Activated CD4-positive, alpha-beta memory T cell treated with anti-CD3 and anti-CD28 coated beads, Interleukin-2, amount 10 ng/mL, durations not matched to agents 7 days and 5 days (primary cell): ENCODE measurements at regions not wholly inside any gene's neighbourhood (a gene's known extent, or its start where the extent isn't known, plus 50 kb on each side); places are given as distances from the start of the nearest gene placed in this dataset.

Source experiments
- CTCF ChIA-PET: fragments of 350-600 bp; sonication (Branson Sonifier 250); formaldehyde crosslinking; loops from one replicate; lab custom pipeline; 2021; ENCODE audit warnings: antibody characterized with exemption, inconsistent platforms; lab: Charles Lee
- POLR2A ChIA-PET: fragments of 350-600 bp; sonication (Branson Sonifier 250); formaldehyde crosslinking; loops from one replicate; lab custom pipeline; 2021; ENCODE audit warnings: antibody characterized with exemption; lab: Charles Lee
- DNase-seq: peaks from one replicate; pipeline ENCODE4 v3.0.0-alpha.2; 2020
- H3K27ac Mint-ChIP-seq: one replicate; pipeline ENCODE4 v1.8.0; 2021; ENCODE audit warnings: mild to moderate bottlenecking, mixed read lengths
- H3K27me3 Mint-ChIP-seq: one replicate; pipeline ENCODE4 v1.8.0; 2021; ENCODE audit warnings: mixed read lengths
- H3K36me3 Mint-ChIP-seq: one replicate; pipeline ENCODE4 v1.8.0; 2021; ENCODE audit warnings: low read depth, mixed read lengths
- H3K4me1 Mint-ChIP-seq: one replicate; pipeline ENCODE4 v1.8.0; 2021; ENCODE audit warnings: mixed read lengths
- H3K4me3 Mint-ChIP-seq: one replicate; pipeline ENCODE4 v1.8.0; 2021; ENCODE audit warnings: mild to moderate bottlenecking, mixed read lengths
- H3K9me3 Mint-ChIP-seq: one replicate; pipeline ENCODE4 v1.8.0; 2021; ENCODE audit warnings: mixed read lengths

DNA sequence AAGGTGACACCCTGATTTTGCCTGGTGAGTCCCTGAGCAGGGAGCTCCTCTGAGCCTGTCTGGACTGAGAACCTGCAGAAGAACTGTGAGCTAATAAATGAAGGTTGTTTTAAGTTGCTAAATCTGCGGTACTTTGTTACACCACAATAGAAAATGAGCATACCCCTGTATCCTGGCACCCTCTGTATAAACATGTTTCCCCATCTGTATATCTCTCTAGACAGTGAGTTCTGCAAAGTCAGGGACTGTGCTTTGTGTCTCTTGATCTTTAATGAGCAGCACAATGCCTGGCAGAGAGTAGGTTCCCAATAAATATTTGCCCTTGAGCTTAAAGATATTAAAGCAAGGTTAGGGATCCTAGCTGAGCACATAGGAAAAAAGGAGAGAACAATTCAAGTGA lies 228.8 kb downstream of the OMA1 start:
- no peaks in the 10 kb centered on the region for H3K27me3 Mint-ChIP-seq
- ChIA-PET CTCF (no interaction called here), POLR2A (no interaction called here)
- no peak for DNase-seq
- no peaks in the 10 kb centered on the region for H3K36me3 Mint-ChIP-seq
- no peak overlapping the region for H3K27ac Mint-ChIP-seq
- H3K9me3 Mint-ChIP-seq: peaks cover under 1% of the 10 kb centered on the region
- H3K4me3 Mint-ChIP-seq: no peak overlapping the region
- H3K4me1 Mint-ChIP-seq: no peaks in the 10 kb centered on the region

DNA sequence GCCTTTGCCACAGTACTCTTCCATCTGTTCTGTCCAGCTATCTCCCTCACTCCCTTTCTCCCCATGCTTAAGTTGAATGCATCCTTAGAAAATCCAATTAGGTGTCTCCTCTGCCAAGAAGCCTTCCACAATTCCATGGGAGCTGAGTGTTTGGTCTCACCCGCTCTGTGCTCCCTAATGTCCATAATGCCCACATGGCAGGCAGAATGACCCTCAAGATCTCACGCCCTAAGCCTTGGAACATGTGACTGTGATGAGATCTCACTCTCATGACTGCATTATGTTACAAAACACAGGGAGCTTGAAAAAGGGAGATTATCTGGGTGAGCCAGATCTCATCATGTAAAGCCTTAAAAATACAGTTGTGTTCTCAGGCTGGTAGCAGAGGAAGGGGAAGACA lies 229.4 kb downstream of the OMA1 start:
- Mint-ChIP-seq H3K27me3 (no peaks in the 10 kb centered on the region), H3K27ac (no peak overlapping the region), H3K36me3 (no peaks in the 10 kb centered on the region), H3K4me3 (no peak overlapping the region), H3K4me1 (no peaks in the 10 kb centered on the region), H3K9me3 (no peaks in the 10 kb centered on the region)
- POLR2A ChIA-PET: no interaction called here
- CTCF ChIA-PET: no interaction called here
- no peak for DNase-seq

DNA sequence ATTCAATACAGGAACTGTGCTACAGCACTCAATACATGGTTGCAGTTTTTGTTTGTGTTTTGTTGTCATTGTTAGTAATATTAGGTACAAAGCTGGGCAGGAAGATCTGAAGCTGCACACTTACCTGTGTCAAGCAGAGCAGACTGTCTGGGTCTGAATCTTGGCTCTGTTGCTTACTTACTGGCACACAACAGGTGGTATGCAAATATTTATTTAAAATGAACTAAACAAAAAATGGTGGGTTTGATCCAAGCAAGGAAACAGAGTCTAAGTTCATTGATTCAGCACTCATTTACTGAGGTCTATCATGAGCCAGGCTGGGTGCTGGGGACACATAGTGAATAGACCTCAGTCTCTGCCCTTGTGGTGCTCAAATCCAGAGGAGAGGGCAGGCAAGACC lies 230.4 kb downstream of the OMA1 start:
- ChIA-PET CTCF (no interaction called here), POLR2A (no interaction called here)
- no peaks in the 10 kb centered on the region for H3K9me3 Mint-ChIP-seq
- no peak for DNase-seq
- no peak overlapping the region for H3K27ac Mint-ChIP-seq
- H3K36me3 Mint-ChIP-seq: no peaks in the 10 kb centered on the region
- H3K4me3 Mint-ChIP-seq: no peak overlapping the region
- H3K27me3 Mint-ChIP-seq: no peaks in the 10 kb centered on the region
- no peaks in the 10 kb centered on the region for H3K4me1 Mint-ChIP-seq

DNA sequence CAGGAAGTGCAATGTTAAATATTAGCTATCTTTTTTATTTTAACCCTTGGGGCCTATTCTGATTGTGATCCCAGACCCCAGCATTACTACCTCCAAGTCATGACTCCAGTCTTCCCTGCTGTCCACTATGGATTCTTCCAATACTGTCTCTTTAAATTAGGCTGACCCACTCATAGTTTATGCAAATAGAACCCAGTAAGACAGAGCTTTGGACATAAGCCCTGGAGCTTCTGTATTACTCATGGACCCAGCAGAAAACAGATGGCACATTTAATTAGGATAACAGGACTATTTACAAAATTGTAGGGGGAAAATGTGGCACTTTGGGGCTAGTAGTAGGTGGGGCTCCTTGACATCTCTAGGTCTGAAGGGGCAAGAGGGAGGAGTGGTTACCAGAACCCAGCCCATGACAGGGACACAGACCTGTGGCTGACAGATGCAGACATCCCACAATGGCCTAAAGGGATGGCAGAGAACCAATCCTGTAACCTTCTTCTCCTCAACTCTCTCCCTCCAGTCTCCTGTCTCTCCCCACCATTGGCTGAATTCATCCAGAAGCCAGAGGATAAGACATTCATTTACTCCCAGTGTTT lies 233.5 kb downstream of the OMA1 start:
- Mint-ChIP-seq H3K36me3 (no peaks in the 10 kb centered on the region), H3K4me3 (no peak overlapping the region), H3K27me3 (no peaks in the 10 kb centered on the region), H3K4me1 (no peaks in the 10 kb centered on the region), H3K27ac (no peak overlapping the region), H3K9me3 (no peaks in the 10 kb centered on the region)
- DNase-seq: no peak
- ChIA-PET POLR2A (no interaction called here), CTCF (no interaction called here)

DNA sequence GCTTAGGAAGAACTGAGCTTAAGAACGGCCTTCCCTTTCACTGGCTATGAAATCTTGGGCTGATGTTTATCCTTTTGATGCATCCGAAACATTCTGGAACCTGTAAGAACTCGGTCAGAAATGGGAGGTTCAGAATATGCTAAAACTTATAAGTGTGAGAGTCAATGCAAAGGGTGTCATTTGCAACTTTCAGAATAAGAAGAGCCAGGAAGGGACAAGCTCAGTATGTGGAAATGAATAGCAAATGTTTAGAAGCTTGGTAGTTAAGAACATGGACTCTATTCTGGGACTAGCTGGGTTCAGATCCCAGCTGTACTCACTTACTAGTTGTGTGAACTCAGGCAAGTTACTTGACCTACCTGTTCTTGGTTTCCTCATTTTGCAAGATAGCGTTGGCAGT lies 234.1 kb downstream of the OMA1 start:
- Mint-ChIP-seq H3K27me3 (no peaks in the 10 kb centered on the region), H3K27ac (no peak overlapping the region), H3K4me1 (no peaks in the 10 kb centered on the region), H3K4me3 (no peak overlapping the region), H3K9me3 (no peaks in the 10 kb centered on the region), H3K36me3 (no peaks in the 10 kb centered on the region)
- POLR2A ChIA-PET: no interaction called here
- CTCF ChIA-PET: no interaction called here
- DNase-seq: no peak

DNA sequence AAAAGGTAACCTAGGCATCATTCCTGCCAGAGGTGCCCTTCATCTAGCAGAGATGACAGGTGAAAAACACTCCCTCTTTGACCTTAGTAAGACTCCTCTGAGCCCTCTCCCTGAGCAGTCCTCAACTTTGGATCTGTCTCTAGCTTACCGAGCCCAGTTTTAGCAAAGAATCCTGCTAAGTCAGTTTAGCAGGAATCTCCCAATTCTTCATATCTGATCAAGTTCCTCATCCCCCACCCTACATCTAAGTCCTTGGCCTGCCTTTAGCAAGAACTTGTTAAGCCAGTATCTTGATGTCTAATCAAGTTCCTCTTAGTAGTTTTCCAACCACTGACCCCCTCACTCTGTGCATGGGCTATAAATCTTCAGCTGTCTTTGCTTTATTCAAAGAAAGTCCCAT lies 235.6 kb downstream of the OMA1 start:
- Mint-ChIP-seq H3K27me3 (no peaks in the 10 kb centered on the region), H3K36me3 (no peaks in the 10 kb centered on the region), H3K9me3 (no peaks in the 10 kb centered on the region), H3K4me3 (no peak overlapping the region), H3K27ac (no peak overlapping the region), H3K4me1 (no peaks in the 10 kb centered on the region)
- DNase-seq: no peak
- ChIA-PET CTCF (no interaction called here), POLR2A (no interaction called here)

DNA sequence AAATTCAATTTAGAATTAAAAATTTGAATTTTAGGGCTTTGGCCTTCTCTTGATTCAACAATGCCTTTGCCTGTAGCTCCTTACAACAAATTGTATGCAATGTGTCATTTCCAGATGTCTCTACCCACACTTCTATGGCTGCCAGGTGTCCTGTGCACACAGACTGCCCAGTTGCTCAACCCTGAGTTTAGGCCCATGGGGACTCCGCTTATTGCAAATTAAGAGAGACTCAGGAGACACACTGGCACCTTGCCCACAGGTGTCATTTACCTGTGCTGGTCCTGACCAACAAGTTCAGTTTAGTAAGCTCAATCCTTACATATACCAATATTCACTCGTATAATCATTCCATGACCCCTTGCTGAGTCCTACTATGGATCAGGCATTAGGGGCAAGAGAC lies 236.1 kb downstream of the OMA1 start:
- ChIA-PET CTCF (no interaction called here), POLR2A (no interaction called here)
- Mint-ChIP-seq H3K4me3 (no peak overlapping the region), H3K9me3 (no peaks in the 10 kb centered on the region), H3K27me3 (no peaks in the 10 kb centered on the region), H3K27ac (no peak overlapping the region), H3K36me3 (no peaks in the 10 kb centered on the region), H3K4me1 (no peaks in the 10 kb centered on the region)
- no peak for DNase-seq

DNA sequence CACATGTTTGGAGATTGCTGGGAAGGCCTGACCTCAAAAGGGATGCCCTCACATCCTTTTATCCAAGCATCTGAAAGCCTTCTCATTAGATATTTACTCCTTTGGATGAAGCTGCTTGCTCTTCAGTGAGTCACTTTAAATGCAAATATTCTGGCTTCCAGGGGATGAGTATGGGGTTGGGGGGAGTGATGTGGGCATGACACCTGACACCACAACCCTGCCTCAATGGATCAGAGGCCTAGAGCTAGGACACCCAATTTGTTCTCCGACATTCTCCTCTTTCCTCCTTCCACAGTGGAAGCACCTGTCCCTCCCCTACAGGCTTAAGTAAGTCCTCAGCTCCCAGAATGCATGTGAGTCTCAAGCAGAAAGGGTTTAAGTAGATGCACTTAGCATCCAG lies 238.3 kb downstream of the OMA1 start:
- CTCF ChIA-PET: interaction anchor here (1.4 kb wide), 1 partner anchor 1451 kb away, joined by 3 read pairs; no protein-coding TSS in a partner anchor
- H3K4me3 Mint-ChIP-seq: no peak overlapping the region
- H3K36me3 Mint-ChIP-seq: no peaks in the 10 kb centered on the region
- no peaks in the 10 kb centered on the region for H3K4me1 Mint-ChIP-seq
- no peaks in the 10 kb centered on the region for H3K27me3 Mint-ChIP-seq
- POLR2A ChIA-PET: no interaction called here
- no peak for DNase-seq
- H3K27ac Mint-ChIP-seq: no peak overlapping the region
- H3K9me3 Mint-ChIP-seq: no peaks in the 10 kb centered on the region

DNA sequence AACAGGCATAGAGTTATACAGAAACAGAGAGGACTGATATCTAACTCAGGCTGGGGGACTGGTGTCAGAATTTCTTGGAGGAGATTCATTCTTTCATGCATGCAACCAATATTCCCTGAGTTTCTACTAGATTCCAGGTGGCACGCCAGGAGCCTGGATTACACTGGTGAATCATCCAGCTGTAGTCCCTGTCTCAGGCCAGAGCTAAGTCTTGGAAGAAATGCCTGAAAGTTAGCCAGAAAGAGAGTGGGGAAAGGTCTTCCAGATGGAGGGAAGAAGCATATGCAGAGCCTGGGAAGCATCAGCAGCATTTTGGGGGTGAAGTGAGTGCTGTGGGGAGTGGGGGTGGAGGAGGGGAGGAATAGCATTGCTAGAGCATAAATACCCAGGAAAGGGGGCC lies 239.1 kb downstream of the OMA1 start:
- Mint-ChIP-seq H3K9me3 (no peaks in the 10 kb centered on the region), H3K4me3 (no peak overlapping the region), H3K4me1 (no peaks in the 10 kb centered on the region), H3K36me3 (no peaks in the 10 kb centered on the region), H3K27ac (no peak overlapping the region), H3K27me3 (no peaks in the 10 kb centered on the region)
- ChIA-PET CTCF (no interaction called here), POLR2A (no interaction called here)
- DNase-seq: no peak

DNA sequence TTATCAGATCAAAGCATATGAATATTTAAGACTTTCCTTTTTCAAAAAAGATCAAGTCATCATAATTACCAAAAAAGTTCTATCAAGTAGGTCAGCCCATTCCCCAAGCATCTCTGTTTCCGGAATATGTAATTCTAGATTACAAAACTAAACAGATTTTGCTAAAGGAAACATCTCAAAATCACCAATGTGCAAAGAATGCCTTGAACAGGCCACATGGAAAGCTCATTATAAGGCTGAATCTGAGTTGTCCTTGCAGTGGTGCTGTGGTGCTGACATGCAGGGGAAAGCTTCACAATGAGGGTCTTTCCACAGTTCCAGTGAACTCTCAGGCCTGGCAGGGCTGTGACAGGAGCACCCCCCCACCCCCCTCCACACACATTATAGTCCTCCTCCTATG lies 240.9 kb downstream of the OMA1 start:
- no peak for DNase-seq
- Mint-ChIP-seq H3K27ac (no peak overlapping the region), H3K27me3 (no peaks in the 10 kb centered on the region), H3K36me3 (no peaks in the 10 kb centered on the region), H3K9me3 (no peaks in the 10 kb centered on the region), H3K4me3 (no peak overlapping the region), H3K4me1 (no peaks in the 10 kb centered on the region)
- POLR2A ChIA-PET: no interaction called here
- CTCF ChIA-PET: no interaction called here

DNA sequence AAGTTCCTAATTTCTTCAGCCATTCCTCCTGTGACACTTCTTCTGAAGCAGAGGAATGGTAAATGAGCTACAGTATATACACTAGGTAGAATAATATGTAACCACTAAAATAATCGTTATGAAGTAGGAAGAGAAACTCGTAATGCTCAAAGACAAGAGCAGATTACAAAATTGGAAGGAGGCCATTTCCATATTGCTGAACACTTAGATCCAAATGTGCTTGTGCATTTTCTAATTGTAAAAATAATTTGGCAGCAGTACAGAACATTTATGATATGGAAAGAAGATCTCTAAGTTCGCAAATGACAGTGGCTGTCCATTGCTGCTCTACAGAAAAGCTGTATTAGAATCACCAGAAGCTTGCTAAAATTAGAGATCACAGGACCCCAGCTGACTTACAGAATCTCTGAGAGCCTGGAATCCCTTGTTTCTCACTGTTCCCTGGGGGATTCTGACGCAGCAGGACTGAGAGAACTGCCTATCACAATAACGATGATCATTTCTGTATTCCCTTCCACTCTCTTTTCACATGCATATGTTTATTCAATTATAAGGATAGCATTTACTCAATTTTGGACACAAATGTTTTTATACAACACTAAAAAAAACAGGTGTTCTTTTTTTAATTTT lies 242.1 kb downstream of the OMA1 start:
- ChIA-PET POLR2A (no interaction called here), CTCF (no interaction called here)
- Mint-ChIP-seq H3K36me3 (no peaks in the 10 kb centered on the region), H3K4me3 (no peak overlapping the region), H3K27me3 (no peaks in the 10 kb centered on the region), H3K9me3 (no peaks in the 10 kb centered on the region), H3K27ac (no peak overlapping the region), H3K4me1 (no peaks in the 10 kb centered on the region)
- DNase-seq: no peak

DNA sequence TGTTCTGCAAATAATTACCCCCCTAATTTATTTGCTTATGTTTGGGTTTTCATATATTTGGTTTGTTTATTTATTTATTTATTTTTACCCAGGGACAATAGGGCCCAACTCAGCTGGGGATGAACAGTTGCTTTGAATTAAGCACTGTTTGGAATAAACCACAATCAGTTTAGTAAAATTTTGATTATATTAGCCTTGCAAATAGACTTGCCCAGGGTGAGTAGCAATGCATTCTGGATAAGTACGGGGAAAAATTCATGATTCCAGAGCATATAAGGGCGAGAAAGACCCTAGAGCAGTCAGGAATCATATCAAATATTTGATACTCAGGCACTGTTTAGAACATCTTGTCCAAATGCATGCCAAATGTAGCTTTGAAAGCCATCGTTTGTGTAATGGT lies 242.7 kb downstream of the OMA1 start:
- POLR2A ChIA-PET: no interaction called here
- no peak overlapping the region for H3K27ac Mint-ChIP-seq
- no peak for DNase-seq
- H3K4me3 Mint-ChIP-seq: no peak overlapping the region
- no peaks in the 10 kb centered on the region for H3K4me1 Mint-ChIP-seq
- no peaks in the 10 kb centered on the region for H3K36me3 Mint-ChIP-seq
- CTCF ChIA-PET: no interaction called here
- no peaks in the 10 kb centered on the region for H3K9me3 Mint-ChIP-seq
- H3K27me3 Mint-ChIP-seq: no peaks in the 10 kb centered on the region

DNA sequence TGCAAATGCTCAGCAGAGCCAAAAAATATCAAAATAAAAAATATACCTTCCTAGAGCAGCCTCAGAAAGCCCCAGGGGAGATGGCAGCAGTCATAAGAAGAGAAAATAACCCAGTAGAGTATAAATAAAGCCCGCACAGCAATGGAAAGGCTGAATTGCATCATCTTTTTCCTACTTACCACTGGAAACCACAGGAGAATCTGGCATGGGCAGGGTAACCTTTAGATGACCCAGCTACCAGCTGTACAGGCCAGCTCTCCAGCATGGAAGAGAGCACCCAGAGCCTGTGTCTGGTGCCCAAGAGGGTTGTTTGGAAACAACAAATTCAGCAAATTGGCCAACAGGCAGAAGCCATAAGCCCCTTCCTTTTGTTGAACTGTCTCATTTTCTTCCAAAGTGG lies 253.1 kb downstream of the OMA1 start:
- Mint-ChIP-seq H3K4me1 (no peaks in the 10 kb centered on the region), H3K4me3 (no peak overlapping the region), H3K36me3 (no peaks in the 10 kb centered on the region), H3K9me3 (no peaks in the 10 kb centered on the region), H3K27me3 (no peaks in the 10 kb centered on the region), H3K27ac (no peak overlapping the region)
- CTCF ChIA-PET: no interaction called here
- POLR2A ChIA-PET: no interaction called here
- no peak for DNase-seq

DNA sequence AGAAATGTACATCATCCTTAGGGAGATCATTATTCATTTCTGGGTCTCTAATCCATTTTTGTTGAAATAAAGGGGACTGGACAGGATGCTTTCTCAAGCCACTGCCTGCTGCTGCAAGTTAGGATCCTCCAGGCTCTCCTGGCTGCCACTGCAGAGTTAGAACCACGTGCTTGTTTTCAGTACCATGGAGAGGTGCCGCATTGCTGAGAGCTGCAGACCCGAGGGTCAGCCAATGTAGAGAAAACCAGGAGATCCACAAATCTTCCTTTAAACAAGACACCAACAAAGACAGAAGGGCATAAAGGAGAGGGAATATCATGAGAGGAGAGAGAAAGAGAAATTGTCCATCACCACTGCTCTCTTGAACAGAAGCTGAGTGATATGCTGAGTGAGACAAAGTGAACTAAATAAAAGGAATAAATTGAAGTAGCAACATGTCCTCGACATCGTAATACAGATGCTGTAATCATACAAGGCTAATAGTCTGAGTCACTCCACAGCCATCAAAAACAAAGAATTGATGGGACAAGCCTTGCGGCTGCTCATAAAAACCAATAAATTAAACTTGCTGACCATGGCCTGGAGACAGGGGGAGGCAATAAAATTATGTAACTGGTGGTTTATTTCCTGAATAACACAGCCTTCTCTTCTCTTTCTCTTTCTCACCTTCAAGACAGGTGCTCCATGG lies 255.7 kb downstream of the OMA1 start:
- Mint-ChIP-seq H3K9me3 (no peaks in the 10 kb centered on the region), H3K4me1 (no peaks in the 10 kb centered on the region), H3K27me3 (no peaks in the 10 kb centered on the region), H3K4me3 (no peak overlapping the region), H3K27ac (no peak overlapping the region), H3K36me3 (no peaks in the 10 kb centered on the region)
- ChIA-PET POLR2A (no interaction called here), CTCF (no interaction called here)
- no peak for DNase-seq
